ENCODE measurements at regions not wholly inside any gene's neighbourhood (a gene's known extent, or its start where the extent isn't known, plus 50 kb on each side); places are given as distances from the start of the nearest gene placed in this dataset.

DNA sequence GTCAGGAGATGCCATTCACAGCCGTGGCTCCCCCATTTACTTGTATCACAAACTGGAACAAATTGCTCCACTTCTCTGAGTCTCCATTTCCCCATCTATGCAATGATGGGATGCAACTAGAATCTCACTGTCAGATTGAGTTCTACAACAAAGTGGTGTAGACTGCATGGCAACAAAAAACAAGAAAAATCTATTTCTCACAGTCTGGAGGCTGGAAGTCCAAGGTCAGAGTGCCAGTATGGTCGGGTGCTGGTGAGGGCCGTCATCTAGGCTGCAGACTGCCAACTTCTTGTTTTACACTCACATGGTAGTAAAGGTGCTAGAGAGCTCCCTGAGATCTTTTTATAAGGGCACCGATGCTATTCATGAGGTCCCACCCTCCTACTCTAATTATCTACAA is 158.4 kb upstream of the BCL6 start:
- TF ChIP-seq EZH2 (IDR thresholded peaks at IDR 0.05; ENCODE audit: low read depth), result no peak
- TF ChIP-seq, protein P1, sequence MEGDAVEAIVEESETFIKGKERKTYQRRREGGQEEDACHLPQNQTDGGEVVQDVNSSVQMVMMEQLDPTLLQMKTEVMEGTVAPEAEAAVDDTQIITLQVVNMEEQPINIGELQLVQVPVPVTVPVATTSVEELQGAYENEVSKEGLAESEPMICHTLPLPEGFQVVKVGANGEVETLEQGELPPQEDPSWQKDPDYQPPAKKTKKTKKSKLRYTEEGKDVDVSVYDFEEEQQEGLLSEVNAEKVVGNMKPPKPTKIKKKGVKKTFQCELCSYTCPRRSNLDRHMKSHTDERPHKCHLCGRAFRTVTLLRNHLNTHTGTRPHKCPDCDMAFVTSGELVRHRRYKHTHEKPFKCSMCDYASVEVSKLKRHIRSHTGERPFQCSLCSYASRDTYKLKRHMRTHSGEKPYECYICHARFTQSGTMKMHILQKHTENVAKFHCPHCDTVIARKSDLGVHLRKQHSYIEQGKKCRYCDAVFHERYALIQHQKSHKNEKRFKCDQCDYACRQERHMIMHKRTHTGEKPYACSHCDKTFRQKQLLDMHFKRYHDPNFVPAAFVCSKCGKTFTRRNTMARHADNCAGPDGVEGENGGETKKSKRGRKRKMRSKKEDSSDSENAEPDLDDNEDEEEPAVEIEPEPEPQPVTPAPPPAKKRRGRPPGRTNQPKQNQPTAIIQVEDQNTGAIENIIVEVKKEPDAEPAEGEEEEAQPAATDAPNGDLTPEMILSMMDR (conservative IDR thresholded peaks at IDR 0.05), result no peak

Measured in PC-9 (cell line).